Inflammatory macrophage (primary cell): ENCODE measurements at regions not wholly inside any gene's neighbourhood (a gene's known extent, or its start where the extent isn't known, plus 50 kb on each side); places are given as distances from the start of the nearest gene placed in this dataset.

Experiments used
- DNase-seq, 2 donors: peaks; one replicate each; pipeline ENCODE4 v3.0.0-alpha.2; 2020 to 2022

GRCh38 chr1:60577029-60577428 lies 503.5 kb upstream of the C1orf87 start:
- no peak for DNase-seq

DNA sequence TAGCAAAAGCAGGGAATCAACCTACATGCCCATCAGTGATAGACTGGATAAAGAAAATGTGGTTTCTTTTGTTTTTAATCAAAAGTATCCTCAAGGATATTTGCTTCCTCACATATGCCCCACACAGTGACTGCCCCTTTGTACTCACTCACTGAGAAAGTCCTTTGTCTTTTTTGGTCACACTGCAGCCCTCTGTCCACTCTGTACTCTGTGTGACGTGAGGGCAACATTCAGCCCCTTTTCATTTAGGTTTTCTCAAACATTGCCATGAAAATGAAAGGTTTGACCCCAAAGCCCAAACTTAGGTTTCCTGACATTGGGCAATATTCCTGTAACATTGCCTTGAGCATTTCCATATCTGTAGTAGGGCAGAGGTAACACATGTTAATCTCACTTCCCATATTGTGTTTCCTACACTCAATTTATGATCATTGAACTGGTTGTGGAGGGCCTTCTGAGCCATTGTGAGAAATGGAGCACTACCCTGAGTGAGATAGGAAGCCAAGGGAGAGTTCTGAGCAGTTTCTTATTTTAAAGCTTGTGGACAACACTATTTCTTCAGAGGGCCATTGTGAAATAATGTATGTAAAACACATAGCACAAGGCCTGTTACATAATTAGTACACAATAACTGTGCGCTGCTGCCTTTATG lies 501.9 kb upstream of the C1orf87 start:
- peak; percentile 36 to 66 for DNase-seq

DNA sequence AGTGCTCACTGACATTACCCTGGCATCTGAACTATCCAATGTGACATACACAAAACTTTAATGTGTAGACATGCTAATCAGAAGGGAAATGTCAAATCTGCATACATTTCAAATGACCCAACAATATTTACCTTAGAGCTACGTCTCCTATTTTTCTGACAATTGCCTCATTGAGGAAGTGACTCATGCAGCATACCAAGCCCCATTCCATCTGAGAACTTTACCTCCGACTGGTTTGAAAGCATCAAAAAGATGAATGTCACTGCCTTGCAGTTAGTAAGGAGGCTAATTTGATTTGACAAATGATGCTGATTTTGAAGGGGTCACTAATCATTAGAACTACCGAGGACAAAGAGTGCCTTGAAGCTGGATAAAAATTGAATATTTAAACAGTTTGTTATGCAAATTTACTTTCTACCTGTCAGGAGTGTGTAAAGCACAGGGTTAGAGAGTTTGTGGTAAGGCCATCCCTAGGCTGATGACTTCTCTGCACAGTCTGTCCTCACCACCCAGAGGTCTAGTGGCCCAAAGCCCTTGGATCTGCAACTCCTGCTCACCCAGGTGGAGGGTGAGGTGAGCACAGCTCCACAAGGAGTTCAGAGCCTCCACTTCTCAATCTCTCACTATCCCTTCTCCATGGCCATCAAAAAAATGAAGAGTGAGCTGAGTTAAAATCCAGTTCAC lies 500.3 kb upstream of the C1orf87 start:
- DNase-seq = no peak

DNA sequence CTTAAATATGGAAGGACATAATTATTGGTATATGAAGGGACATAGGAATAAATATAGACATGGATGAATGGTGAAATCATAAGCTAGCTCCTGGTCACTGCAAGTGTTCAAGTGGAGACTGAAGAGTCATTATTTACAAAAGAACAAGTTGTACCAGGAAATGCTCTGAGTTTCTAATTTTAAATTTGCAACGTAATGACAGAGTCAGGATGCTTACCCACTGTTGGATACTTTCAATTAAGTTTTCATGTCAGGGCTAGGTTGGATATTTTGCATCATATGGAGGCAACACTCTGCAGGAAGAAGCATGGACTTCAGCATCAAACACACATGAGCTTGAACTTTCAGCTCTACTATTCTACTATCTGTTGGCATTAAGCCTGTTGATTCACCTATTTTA lies 499.6 kb upstream of the C1orf87 start:
- DNase-seq = no peak

DNA sequence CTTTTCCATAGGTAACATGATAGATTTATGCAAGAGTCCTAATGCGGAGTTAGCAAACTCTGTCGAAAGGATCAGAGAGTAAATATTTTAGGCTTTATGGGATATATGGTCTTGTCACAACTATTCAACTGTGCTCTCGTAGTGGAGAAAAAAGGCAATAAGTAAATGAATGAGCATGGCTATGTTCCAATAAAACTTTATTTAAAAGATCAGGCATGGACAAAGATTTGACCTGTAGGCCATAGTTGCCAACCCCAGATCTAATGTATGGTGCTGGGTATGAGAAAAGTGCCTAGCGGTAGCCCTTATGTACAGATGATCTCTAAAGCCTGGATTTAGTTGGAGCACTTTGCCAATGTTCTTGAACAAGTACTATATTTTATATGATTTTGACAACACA lies 498.8 kb upstream of the C1orf87 start:
- no peak for DNase-seq

GRCh38 chr1:60571811-60572210 lies 498.2 kb upstream of the C1orf87 start:
- no peak for DNase-seq

DNA sequence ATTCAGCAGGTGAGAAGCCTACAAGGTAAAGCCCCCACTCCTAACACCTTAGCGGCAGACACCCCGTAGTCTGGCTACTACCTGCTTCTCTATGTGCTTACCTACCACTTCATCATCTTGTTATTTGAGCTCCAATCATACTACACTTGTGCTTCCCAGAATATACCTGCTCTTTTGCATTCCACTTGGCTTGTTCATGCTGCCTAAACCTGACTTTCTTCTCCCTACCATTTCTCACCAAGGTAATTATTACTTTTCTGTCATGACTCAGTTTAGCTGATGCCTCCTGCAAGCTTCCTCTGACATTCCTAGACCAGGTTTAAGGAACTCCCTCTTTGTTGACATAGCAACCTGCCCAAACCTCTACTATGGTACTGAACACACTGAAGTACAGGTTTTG lies 495.6 kb upstream of the C1orf87 start:
- DNase-seq = no peak

GRCh38 chr1:60567256-60567655 lies 493.7 kb upstream of the C1orf87 start:
- DNase-seq = no peak

- DNase-seq = no peak
Observed at GRCh38 chr1:60564916-60565750, 491.6 kb upstream of the C1orf87 start.

DNA sequence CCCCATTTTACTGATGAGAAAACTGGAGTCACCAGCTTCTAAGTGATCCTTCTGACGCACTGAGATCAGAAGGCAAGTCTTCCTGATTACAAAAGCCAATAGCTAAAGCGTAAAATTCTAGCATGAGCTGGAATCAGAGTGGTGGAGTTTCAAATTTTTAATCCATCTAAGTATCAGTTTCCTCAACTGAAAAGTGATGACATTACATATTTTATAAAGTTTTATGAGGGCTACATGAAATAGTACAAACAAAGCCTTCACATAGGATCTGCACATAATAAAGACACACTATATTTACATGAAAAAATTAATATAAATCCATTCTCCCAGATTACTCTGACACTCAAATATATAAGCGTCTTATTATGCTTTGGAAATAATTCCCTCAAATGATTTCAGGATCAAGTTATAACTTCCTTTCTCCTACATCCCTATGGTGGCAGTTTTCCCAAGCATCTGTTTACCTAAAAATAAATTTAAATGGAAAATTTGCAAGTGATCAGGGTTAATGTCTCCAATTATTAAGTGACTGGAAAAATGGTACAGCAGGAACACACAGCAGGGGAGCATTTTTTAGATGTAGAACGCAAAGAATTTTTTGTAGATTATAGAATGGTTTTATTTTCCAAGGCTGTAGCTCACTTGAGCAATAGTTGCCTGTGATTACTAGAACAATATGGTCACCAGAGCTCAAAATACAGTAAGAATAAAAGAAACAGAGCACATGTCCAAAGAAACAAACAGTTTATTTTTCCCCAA lies 490.4 kb upstream of the C1orf87 start:
- no peak for DNase-seq

DNA sequence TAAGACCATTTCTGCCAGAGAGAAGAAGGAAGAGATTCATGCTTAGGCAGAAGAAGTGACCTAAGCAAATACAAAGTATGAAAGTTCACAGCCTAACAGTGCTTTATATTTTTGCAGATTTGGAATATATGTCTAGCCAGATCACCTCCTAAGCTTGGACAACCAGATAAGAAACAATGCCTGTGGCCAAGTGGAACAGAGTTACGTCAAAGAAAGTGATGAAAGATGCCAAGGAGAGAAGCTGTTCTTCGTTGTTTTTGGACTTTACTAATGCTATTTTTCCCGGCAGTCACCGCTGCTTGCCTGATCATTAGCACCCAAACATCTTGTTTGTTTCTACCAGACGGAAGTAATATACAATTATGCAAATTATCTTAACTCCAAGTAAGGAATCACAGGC lies 489.2 kb upstream of the C1orf87 start:
- DNase-seq = no peak

DNA sequence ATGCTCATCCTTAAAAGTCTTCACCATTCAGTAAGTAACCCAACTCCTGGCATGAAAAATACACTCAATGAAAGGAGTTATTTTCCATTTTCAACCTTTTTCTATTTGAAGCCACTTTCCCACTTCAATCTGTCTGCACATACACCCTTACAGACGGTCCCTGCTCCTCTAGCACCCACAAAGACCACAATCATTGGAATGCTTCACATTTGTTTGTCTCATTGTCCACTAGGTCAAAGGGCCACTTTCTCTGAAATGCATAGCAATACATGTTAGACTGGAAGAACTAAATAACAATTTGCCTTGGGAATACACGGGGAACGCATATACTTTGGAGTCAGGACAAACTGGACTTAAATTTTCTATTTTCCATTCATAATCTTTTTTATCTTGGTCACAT lies 487.1 kb upstream of the C1orf87 start:
- no peak for DNase-seq

- DNase-seq = no peak
Observed at GRCh38 chr1:60558236-60558635, 484.7 kb upstream of the C1orf87 start.

GRCh38 chr1:60553730-60554129 lies 480.2 kb upstream of the C1orf87 start:
- DNase-seq = no peak

GRCh38 chr1:60547821-60548220 lies 474.3 kb upstream of the C1orf87 start:
- DNase-seq = no peak

- no peak for DNase-seq
Observed at GRCh38 chr1:60541831-60542532, 468.4 kb upstream of the C1orf87 start.

GRCh38 chr1:60540141-60540540 lies 466.6 kb upstream of the C1orf87 start:
- DNase-seq = no peak

DNA sequence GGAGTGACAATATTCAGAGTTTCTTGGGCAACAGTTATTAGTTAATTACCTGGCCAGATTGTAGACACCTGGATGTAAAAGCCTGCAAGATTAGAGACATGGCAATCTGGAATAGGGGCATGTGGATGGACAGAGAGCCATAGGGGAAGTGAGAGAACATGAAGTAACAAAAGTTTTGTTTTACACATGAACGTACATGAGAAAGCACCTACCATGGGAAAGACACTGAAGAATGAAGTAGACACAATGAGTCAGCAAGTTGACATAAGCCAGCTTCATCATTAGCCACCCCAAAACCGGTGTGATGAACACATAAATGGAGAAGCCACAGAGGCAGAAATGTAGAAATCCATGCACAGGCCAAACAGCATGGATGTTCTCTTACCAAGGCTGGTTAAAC lies 462.1 kb upstream of the C1orf87 start:
- no peak for DNase-seq

DNA sequence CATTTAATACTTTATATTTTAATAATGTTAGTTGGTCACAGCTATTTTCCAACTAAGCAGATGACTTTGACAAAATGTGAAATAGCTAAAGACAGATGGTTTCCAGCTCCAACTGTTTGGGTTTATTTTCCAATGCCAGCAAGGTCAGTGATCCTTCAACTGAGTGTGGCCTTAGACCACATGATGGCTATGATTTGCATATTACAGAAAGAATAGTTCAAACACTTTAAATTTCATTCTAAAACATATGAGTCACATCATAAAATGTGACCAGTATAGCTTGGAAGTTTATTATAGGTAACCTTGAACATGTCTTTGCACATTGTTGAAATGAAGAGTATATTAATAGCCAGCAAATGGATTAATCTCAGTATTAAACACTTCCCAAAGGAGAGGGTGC lies 454.0 kb upstream of the C1orf87 start:
- DNase-seq = no peak

DNA sequence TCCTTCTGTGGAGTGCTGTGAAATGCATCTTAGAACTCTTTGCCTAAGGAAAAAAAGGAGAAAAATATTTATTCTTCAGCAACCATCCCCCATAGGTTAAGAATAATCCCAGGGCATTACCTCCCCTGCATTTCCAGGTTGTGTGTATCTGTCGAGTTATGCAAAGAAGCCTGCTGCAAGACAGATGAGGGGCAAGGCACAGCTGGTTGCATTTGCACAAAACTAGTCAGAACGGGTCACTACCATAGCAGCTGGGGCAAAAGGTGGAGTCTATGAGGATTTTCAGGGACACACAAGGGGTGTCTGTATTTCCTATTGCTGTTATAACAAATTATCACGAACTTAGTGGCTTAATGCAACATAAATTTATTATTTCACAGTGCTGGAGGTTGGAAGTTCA lies 443.4 kb upstream of the C1orf87 start:
- DNase-seq = no peak

- DNase-seq = no peak
Observed at GRCh38 chr1:60510162-60510561, 436.6 kb upstream of the C1orf87 start.

DNA sequence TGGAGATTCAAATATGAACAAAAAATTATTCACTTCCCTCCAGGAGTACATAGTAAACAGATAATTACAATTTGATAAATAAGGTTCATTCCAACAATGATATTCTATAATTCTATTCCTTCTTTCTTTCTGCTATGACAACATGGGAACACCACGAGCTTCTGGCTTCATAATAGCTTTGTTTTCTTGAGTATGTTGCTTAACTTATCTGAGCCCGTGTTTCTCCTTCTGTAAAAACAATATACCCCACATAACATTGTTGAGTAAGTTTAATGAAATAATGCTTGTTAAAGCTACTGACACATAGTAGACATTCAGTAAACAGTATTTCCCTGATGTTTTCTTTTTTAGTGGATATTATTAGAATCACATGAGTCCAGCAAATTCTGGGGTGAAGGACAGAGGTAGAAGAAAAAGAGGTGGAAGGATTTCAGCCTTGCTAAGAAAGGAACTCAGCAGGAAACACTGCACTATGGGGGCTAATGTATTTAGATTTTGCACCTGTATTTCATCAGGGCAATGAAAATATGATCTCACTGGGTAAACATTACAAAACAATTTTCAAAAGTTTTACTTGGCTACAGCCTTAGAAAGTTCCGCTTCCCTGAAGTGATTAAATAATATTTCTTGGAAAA lies 430.8 kb upstream of the C1orf87 start:
- no peak for DNase-seq
